Fibroblast of lung (primary cell): ENCODE measurements at regions not wholly inside any gene's neighbourhood (a gene's known extent, or its start where the extent isn't known, plus 50 kb on each side); places are given as distances from the start of the nearest gene placed in this dataset.

Experiments
- CTCF ChIP-seq, 2 donors: IDR thresholded peaks in 1 of 2; conservative IDR thresholded peaks in 1 of 2; 1 replicate in 1 of 2; 2 replicates in 1 of 2; pipeline ENCODE4 v1.5.1; 2011 to 2012; ENCODE audit warnings: low read length in 2 of 2, control low read depth in 1 of 2, inconsistent platforms in 1 of 2, low read depth in 1 of 2, mild to moderate bottlenecking in 1 of 2
- EZH2 ChIP-seq: IDR thresholded peaks from 2 replicates; pipeline ENCODE4 v1.5.1; 2012; ENCODE audit warnings: low read length, control low read depth, mild to moderate bottlenecking; ENCODE audit errors: missing control alignments

DNA sequence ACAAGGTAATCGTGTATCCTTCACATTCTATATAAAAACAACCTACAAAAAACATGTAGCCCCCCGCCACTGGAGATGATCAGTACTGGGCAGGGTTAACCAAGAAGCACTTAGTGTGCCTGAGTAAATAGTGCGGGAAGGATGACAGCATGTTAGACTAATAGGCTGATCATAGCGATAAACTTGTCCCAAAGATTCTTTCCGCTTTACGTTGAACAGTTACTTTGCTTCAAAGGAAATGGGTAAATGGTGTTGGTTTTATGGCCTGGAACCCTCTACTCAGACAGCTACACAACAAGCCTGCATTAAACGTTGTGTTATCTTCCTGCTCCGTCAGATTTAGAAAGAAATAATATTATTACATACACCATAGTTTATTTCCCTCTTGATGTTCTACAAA is 67.7 kb downstream of the CTAGE1 start:
- TF ChIP-seq CTCF (conservative IDR thresholded peaks at IDR 0.05 in 1 of 2, IDR thresholded peaks at IDR 0.05 in 1 of 2; ENCODE audit: low read depth in 1 of 2, low read length in 2 of 2) (no peak), EZH2 (no peak)
